ENCODE measurements at regions not wholly inside any gene's neighbourhood (a gene's known extent, or its start where the extent isn't known, plus 50 kb on each side); places are given as distances from the start of the nearest gene placed in this dataset.

DNA sequence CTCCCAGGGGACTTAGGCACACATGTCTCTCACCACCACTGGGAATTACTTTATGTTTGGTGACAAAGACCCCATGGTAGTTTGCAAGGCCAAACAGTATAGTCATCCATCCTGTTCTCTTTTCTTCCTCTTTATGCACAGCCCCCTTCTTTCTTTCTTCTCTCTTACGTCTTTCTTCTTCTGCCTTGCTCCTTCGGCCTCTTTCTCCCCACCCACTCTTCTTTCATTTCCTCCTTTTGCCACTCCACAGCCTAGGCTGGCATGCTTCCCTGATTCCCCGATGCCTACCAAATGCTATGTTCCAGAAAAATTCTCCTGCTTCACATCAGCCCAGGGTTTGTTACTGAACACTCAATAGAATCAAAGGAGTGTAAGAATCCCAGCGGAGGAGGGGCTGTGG, 62.4 kb upstream of the MKLN1 start:
- DNase-seq = no peak

DNA sequence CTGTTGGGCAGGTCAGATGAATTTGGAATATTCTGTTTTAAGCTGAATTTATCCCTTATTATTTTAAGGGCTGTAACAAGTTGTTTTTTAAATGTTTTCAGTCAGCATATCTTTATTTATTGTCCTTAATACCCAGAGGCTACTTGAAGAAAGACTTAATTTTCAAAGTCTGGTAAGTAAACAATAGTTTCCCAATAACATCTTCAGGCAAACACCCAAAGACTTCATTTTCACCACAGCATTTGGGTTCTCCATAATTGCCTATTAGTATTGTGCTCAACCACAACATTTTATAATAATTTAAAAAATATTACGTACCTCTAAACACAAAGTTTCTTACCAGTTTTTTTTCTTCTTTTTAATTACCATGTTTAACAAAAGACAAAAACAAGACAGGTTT, 60.0 kb upstream of the MKLN1 start:
- DNase-seq = no peak

DNA sequence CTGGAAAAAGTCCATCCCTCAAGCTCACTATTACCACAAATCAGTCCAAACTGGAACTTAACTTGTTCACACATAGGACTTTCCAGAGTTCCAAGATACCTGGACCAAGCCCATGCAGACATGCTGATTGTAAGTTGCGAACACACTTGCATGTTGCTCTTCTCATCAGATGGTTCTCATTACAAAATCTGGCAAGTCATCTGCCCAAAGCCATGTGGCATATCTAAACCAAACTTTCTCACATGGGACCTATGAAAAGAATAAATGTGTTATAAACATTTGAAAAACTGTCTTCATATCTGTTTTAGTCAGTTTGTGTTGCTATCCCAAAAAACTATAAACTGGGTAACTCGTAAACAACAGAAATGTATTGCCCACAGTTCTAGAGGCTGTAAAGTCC, 58.8 kb upstream of the MKLN1 start:
- DNase-seq = no peak

DNA sequence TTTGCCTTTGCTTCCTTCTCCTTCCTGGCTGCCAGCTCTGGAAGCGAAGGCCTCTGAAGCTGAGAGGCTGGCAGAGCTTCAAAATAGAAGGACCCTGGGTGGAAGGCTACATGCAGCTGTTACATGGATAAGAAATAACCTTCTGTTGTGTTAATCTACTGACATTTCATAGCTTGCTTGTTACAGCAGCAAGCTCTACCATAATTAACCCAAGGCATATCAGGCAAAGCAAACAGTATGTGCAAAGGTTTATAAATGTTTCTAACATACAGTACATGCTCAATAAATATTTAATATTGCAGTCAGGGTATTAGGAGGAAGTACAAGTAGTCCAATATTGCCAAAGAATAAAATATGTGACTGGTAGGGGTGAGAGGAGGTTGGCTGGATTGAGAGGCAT, 55.6 kb upstream of the MKLN1 start:
- DNase-seq = no peak

DNA sequence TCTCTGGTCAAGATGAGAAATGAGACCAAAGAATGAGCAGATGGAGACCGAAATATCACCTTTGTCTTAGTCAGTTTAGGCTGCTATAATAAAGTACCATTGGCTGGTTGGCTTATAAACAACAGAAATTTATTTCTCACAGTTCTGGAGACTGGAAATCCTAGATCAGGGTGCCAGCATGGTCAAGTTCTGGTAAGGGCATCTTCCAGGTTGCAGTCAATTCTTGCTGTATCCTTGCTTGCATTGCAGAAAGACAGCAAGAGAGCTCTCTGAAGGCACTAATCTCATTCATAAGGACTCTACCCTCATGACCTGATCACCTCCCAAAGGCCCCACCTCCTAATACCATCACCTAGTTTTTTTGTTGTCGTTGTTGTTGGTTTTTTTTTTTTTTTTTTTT, 52.7 kb upstream of the MKLN1 start:
- DNase-seq = no peak

DNA sequence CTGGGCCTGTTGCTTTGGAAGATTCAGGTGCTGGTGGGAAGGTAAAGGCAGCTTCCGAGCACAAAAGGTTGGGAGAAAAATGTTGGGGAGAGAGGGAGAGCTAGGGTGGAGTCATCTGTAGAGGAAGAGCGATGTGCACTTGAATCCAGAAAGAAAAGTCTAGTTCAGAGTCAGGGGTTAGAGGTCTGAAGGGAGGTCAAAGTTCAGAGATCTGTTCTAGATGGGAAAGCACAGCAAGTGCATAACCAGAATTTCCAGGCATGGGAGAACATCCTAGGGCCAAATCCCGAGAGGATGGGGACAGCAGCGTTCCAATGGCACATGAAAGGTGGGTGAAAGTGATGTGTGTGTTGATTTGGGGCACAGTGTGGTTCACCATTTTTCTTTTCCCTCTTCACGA, 51.5 kb upstream of the MKLN1 start:
- DNase-seq = no peak

DNA sequence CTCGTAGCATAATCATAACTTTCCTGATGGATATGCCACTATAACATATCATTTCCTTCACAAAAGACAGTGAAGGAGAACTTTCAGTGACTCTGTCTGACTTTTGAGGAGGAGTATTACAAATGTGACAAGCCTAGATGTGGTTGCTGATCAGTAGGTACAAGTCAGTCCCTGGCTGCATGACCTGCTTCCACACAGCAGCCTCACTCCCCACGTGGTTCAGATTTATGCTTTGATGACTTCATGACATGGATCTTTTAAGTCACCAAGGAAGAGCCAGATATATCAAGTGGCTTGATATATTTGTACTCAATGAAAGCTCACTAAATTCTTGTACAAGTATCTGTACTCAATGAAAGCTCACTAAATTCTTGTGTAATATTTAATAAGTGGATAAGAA, 50.9 kb upstream of the MKLN1 start:
- DNase-seq = no peak

Measured in left kidney (tissue), 1 donor.